Mesenchymal stem cell (in vitro differentiated cells and primary cell): ENCODE measurements at regions not wholly inside any gene's neighbourhood (a gene's known extent, or its start where the extent isn't known, plus 50 kb on each side); places are given as distances from the start of the nearest gene placed in this dataset.
A peak's percentile ranks its signal among the peaks of the same experiment; 100 is the strongest.

Experiments
- DNase-seq: peaks from one replicate; pipeline ENCODE4 v3.0.0-alpha.2; 2013
- H2AFZ ChIP-seq: one replicate; pipeline ENCODE4 v1.6.1; 2013; ENCODE audit warnings: low read depth, mild to moderate bottlenecking, control low read depth, inconsistent platforms, low read length, moderate library complexity
- H2AK5ac ChIP-seq: 2 replicates; pipeline ENCODE4 v1.6.1; 2013; ENCODE audit warnings: low read length, moderate library complexity, mild to moderate bottlenecking, inconsistent platforms; ENCODE audit not compliant: severe bottlenecking
- H2BK120ac ChIP-seq: one replicate; pipeline ENCODE4 v1.6.1; 2013; ENCODE audit warnings: low read depth, mild to moderate bottlenecking, inconsistent platforms, low read length, moderate library complexity
- H2BK12ac ChIP-seq, 2 experiments: one replicate each; pipeline ENCODE4 v1.6.1; 2013; ENCODE audit warnings: inconsistent platforms in 2 of 2, low read length in 2 of 2, mild to moderate bottlenecking in 2 of 2, moderate library complexity in 2 of 2, control low read depth in 1 of 2
- H2BK15ac ChIP-seq: one replicate; pipeline ENCODE4 v1.6.1; 2013; ENCODE audit warnings: mild to moderate bottlenecking, low read depth, inconsistent platforms; ENCODE audit not compliant: poor library complexity, severe bottlenecking
- H2BK5ac ChIP-seq: 2 replicates; pipeline ENCODE4 v1.6.1; 2013; ENCODE audit warnings: low read depth, mild to moderate bottlenecking, low read length, control low read depth, inconsistent platforms; ENCODE audit not compliant: poor library complexity, severe bottlenecking
- H3K14ac ChIP-seq, 2 experiments: one replicate each; pipeline ENCODE4 v1.6.1; 2013; ENCODE audit warnings: inconsistent platforms in 2 of 2, low read length in 2 of 2, control low read depth in 1 of 2, mild to moderate bottlenecking in 1 of 2, moderate library complexity in 1 of 2
- H3K18ac ChIP-seq, 2 experiments: one replicate each; pipeline ENCODE4 v1.6.1; 2013; ENCODE audit warnings: inconsistent platforms in 2 of 2, low read length in 2 of 2, control low read depth in 1 of 2, low read depth in 1 of 2, mild to moderate bottlenecking in 1 of 2
- H3K23ac ChIP-seq, 2 experiments: one replicate each; pipeline ENCODE4 v1.6.1; 2013; ENCODE audit warnings: inconsistent platforms in 2 of 2, low read length in 2 of 2, mild to moderate bottlenecking in 2 of 2, moderate library complexity in 2 of 2, control low read depth in 1 of 2
- H3K27ac ChIP-seq: 2 replicates; pipeline ENCODE4 v1.5.1; 2013; ENCODE audit warnings: mild to moderate bottlenecking, moderate library complexity, low read length, control low read depth, inconsistent platforms; ENCODE audit not compliant: poor library complexity, severe bottlenecking
- H3K27me3 ChIP-seq, 2 experiments: 2 replicates each; pipeline versions ENCODE4 v1.6.1 to v1.7.0; 2013; ENCODE audit warnings: low read length in 2 of 2, mild to moderate bottlenecking in 2 of 2, moderate library complexity in 2 of 2, control low read depth in 1 of 2, inconsistent platforms in 1 of 2; ENCODE audit not compliant: control insufficient read depth in 1 of 2, insufficient read depth in 1 of 2
- H3K36me3 ChIP-seq, 2 experiments: 2 replicates each; pipeline versions ENCODE4 v1.6.1 to v1.7.0; 2013; ENCODE audit warnings: low read length in 2 of 2, control low read depth in 1 of 2, inconsistent platforms in 1 of 2, low read depth in 1 of 2, mild to moderate bottlenecking in 1 of 2; ENCODE audit not compliant: insufficient read depth in 2 of 2, control insufficient read depth in 1 of 2
- H3K4ac ChIP-seq, 2 experiments: one replicate each; pipeline ENCODE4 v1.6.1; 2013; ENCODE audit warnings: inconsistent platforms in 2 of 2, low read length in 2 of 2, mild to moderate bottlenecking in 2 of 2, moderate library complexity in 2 of 2, control low read depth in 1 of 2, low read depth in 1 of 2
- H3K4me1 ChIP-seq: 2 replicates; pipeline ENCODE4 v1.6.1; 2013; ENCODE audit warnings: low read depth, low read length, control low read depth; ENCODE audit not compliant: control insufficient read depth, insufficient read depth
- H3K4me2 ChIP-seq: 2 replicates; pipeline ENCODE4 v1.6.1; 2013; ENCODE audit warnings: low read length, mild to moderate bottlenecking, inconsistent platforms; ENCODE audit not compliant: poor library complexity, severe bottlenecking
- H3K4me3 ChIP-seq, 2 experiments: 2 replicates each; pipeline versions ENCODE4 v1.5.1 to v1.7.0; 2013; ENCODE audit warnings: low read length in 2 of 2, mild to moderate bottlenecking in 2 of 2, control low read depth in 1 of 2, low read depth in 1 of 2; ENCODE audit not compliant: insufficient read depth in 1 of 2
- H3K79me1 ChIP-seq: replicated peaks from 2 replicates; pipeline ENCODE4 v1.6.1; 2013; ENCODE audit warnings: mild to moderate bottlenecking, control low read depth, low read length, inconsistent platforms; ENCODE audit not compliant: poor library complexity, severe bottlenecking
- H3K9ac ChIP-seq: 2 replicates; pipeline ENCODE4 v1.7.0; 2013; ENCODE audit warnings: mild to moderate bottlenecking, low read length, moderate library complexity
- H3K9me3 ChIP-seq: 2 replicates; pipeline ENCODE4 v1.7.0; 2013; ENCODE audit warnings: mild to moderate bottlenecking, low read length; ENCODE audit not compliant: control insufficient read depth
- H4K8ac ChIP-seq: one replicate; pipeline ENCODE4 v1.6.1; 2013; ENCODE audit warnings: inconsistent platforms, mild to moderate bottlenecking, low read length, moderate library complexity
- H4K91ac ChIP-seq: one replicate; pipeline ENCODE4 v1.6.1; 2013; ENCODE audit warnings: mild to moderate bottlenecking, low read length, inconsistent platforms
- WGBS: methylation state at CpG from one replicate; pipeline ENCODE4 v1.1.7; 2013; ENCODE audit warnings: mixed read lengths; 5-methylcytosine and 5-hydroxymethylcytosine counted together

DNA sequence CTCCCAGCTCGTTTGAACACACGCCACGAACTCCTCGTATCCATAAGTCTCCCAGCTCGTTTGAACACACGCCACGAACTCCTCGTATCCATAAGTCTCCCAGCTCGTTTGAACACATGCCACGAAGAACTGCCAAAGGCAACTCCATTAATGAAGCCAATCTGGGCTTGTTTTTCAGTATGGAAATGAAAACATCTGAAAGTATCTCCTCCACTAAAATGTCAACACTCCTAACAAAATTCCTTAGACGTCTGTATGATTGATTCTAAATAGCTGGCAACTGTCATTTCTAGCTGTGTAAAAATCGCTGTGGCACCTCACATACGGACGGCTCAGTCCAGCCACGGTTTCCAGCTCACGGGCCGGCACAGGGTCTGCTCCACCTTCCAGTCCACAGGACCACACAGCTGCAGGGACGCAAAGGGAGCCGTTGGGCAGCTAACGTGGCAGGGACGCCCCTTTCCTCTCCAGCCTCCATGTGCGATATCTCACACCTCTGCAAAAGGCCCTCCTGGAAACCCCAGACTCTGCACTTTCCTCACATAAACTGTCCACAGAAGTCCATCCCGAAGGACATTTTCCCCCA lies 67.1 kb upstream of the METRNL start:
- 94% methylated on average over 19 of the region's 23 CpGs for WGBS

DNA sequence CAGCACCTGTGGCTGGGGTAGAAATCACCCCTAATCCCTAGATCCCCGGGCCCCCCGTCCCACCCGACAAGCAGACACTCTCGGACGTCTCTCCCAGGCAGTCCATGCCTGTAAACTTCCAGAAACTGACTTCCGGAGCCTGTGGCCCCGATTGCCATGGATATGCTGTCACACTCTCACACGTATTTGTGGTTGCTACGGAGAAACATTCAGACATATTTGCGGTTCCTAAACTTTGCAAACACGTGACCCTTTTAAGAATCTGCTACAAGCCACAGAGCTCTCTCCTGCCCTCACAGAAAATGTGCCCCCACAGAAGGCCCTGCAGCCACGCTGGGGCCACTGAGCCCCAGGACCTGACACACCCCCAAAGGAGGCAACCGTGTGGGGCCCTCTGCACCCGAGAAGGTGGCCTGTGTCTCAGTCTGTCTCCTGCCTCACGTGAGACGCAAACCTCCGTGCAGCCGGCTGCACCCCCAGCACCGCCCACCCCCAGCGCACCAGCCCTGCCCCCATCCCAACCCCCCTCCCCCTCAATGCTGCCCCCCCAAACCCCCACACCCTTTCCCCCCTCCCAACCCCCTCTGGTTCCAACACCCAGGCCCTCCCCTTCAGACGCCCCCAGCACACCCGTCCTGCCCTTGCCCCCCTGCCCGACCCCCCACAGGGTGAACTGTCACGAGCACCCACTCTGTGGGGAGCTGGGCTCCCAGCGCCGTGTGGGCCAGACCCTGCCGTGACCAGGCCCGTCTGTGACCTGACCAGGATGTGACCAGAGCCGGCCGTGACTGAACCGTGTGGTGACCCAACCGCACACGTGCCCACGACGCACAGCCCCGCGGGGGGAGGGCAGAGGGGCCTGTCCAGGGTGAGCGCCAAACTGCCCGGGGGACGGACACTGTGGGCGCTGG lies 66.3 kb upstream of the METRNL start:
- H3K9ac ChIP-seq = no peak overlapping the region
- no peak overlapping the region for H3K4me3 ChIP-seq
- H3K23ac ChIP-seq = no peak overlapping the region
- no peak overlapping the region for H4K91ac ChIP-seq
- no peak overlapping the region for H2BK5ac ChIP-seq
- H3K27ac ChIP-seq = no peak overlapping the region
- no peak overlapping the region for H2AK5ac ChIP-seq
- H3K4me1 ChIP-seq = peaks cover 12% of the 10 kb centered on the region
- no peak overlapping the region for H3K4me2 ChIP-seq
- no peak overlapping the region for H3K18ac ChIP-seq
- H2BK12ac ChIP-seq = no peak overlapping the region
- no peak overlapping the region for H4K8ac ChIP-seq
- H3K27me3 ChIP-seq = no peaks in the 10 kb centered on the region
- 90% methylated on average over 33 of the region's 41 CpGs for WGBS
- no peak overlapping the region for H3K4ac ChIP-seq
- H3K14ac ChIP-seq = peak overlapping the region in 1 of 2 experiments; percentile 69
- peaks cover 0 to 25% of the 10 kb centered on the region in 2 experiments for H3K36me3 ChIP-seq
- H2BK15ac ChIP-seq = no peak overlapping the region
- no peaks in the 10 kb centered on the region for H3K9me3 ChIP-seq
- no peak overlapping the region for H2BK120ac ChIP-seq
- H2AFZ ChIP-seq = no peak overlapping the region
- DNase-seq = peak; percentile 57
- H3K79me1 ChIP-seq = no peaks in the 10 kb centered on the region

More for the DNA sequence above, 67.1 kb upstream of the METRNL start:
- no peak for DNase-seq
- no peak overlapping the region for H3K27ac ChIP-seq
- H3K36me3 ChIP-seq = peaks cover 0 to 22% of the 10 kb centered on the region in 2 experiments
- H2BK15ac ChIP-seq = no peak overlapping the region
- H2AFZ ChIP-seq = no peak overlapping the region
- H3K4me1 ChIP-seq = peaks cover 15% of the 10 kb centered on the region
- peaks cover 2% of the 10 kb centered on the region for H3K79me1 ChIP-seq
- no peaks in the 10 kb centered on the region for H3K27me3 ChIP-seq
- H3K4ac ChIP-seq = no peak overlapping the region
- H3K23ac ChIP-seq = no peak overlapping the region
- no peak overlapping the region for H2AK5ac ChIP-seq
- no peak overlapping the region for H3K18ac ChIP-seq
- H3K9me3 ChIP-seq = no peaks in the 10 kb centered on the region
- H3K4me2 ChIP-seq = no peak overlapping the region
- H2BK120ac ChIP-seq = no peak overlapping the region
- H2BK12ac ChIP-seq = no peak overlapping the region
- H3K4me3 ChIP-seq = no peak overlapping the region
- H2BK5ac ChIP-seq = no peak overlapping the region
- H4K8ac ChIP-seq = no peak overlapping the region
- H4K91ac ChIP-seq = no peak overlapping the region
- no peak overlapping the region for H3K9ac ChIP-seq
- H3K14ac ChIP-seq = peak overlapping the region in 1 of 2 experiments; percentile 28

DNA sequence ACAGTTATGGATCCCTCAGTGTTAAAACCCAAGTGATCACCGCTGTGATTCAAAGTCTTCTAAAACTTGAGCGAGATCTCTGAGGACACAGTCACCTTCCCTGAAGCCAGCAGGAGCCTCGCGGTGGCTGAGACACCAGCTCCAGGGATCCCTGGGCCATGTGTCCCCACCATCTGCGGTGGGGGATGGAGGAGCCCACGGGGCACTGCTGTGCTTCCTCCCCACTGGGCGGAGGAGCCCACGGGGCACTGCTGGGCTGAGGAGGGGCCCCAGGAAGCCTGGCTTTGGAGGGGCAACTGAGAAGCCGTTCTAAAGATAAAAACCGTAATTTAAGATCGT lies 65.7 kb upstream of the METRNL start:
- WGBS = 90% methylated on average over 11 of the region's 11 CpGs

DNA sequence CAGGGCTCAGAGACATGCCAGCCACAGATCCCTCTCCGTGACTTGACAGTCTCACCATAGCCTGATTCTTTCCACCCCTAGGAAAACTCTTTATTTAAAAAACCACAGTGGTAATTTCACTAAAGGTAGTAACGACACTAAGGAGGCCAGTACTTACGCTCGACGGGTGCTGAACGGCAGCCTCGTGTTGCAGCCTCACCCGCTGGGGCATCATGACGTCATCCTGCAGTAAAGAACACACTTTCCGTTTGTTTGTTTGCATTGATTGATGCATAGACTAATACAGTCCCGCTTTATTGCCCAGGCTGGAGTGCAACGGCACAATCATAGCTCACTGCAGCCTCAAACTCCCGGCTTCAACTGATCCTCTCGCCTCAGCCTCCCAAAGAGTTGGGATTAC lies 65.1 kb upstream of the METRNL start:
- H2BK5ac ChIP-seq = no peak overlapping the region
- H2AK5ac ChIP-seq = no peak overlapping the region
- H3K36me3 ChIP-seq = peaks cover 0 to 20% of the 10 kb centered on the region in 2 experiments
- H4K8ac ChIP-seq = no peak overlapping the region
- no peaks in the 10 kb centered on the region for H3K79me1 ChIP-seq
- DNase-seq = no peak
- no peak overlapping the region for H3K9ac ChIP-seq
- no peak overlapping the region for H3K4ac ChIP-seq
- H3K4me2 ChIP-seq = no peak overlapping the region
- no peak overlapping the region for H4K91ac ChIP-seq
- WGBS = 93% methylated on average over 14 of the region's 14 CpGs
- no peak overlapping the region for H2AFZ ChIP-seq
- H3K18ac ChIP-seq = no peak overlapping the region
- no peak overlapping the region for H2BK15ac ChIP-seq
- no peak overlapping the region for H3K14ac ChIP-seq
- no peak overlapping the region for H2BK120ac ChIP-seq
- no peaks in the 10 kb centered on the region for H3K9me3 ChIP-seq
- H2BK12ac ChIP-seq = no peak overlapping the region
- peaks cover 12% of the 10 kb centered on the region for H3K4me1 ChIP-seq
- no peak overlapping the region for H3K4me3 ChIP-seq
- no peak overlapping the region for H3K27ac ChIP-seq
- no peaks in the 10 kb centered on the region for H3K27me3 ChIP-seq
- H3K23ac ChIP-seq = no peak overlapping the region

More for the DNA sequence above, 65.7 kb upstream of the METRNL start:
- no peak overlapping the region for H4K8ac ChIP-seq
- no peak overlapping the region for H3K27ac ChIP-seq
- H3K4me3 ChIP-seq = no peak overlapping the region
- H3K23ac ChIP-seq = no peak overlapping the region
- no peak overlapping the region for H2BK12ac ChIP-seq
- no peak overlapping the region for H3K9ac ChIP-seq
- peaks cover 12% of the 10 kb centered on the region for H3K4me1 ChIP-seq
- H2AFZ ChIP-seq = no peak overlapping the region
- H3K4me2 ChIP-seq = no peak overlapping the region
- no peaks in the 10 kb centered on the region for H3K9me3 ChIP-seq
- peaks cover 0 to 20% of the 10 kb centered on the region in 2 experiments for H3K36me3 ChIP-seq
- no peak overlapping the region for H3K4ac ChIP-seq
- no peak for DNase-seq
- no peak overlapping the region for H2BK15ac ChIP-seq
- H4K91ac ChIP-seq = no peak overlapping the region
- H3K27me3 ChIP-seq = no peaks in the 10 kb centered on the region
- H3K18ac ChIP-seq = no peak overlapping the region
- H2BK120ac ChIP-seq = no peak overlapping the region
- H3K79me1 ChIP-seq = no peaks in the 10 kb centered on the region
- H3K14ac ChIP-seq = no peak overlapping the region
- no peak overlapping the region for H2AK5ac ChIP-seq
- H2BK5ac ChIP-seq = no peak overlapping the region
